ENCODE measurements at regions not wholly inside any gene's neighbourhood (a gene's known extent, or its start where the extent isn't known, plus 50 kb on each side); places are given as distances from the start of the nearest gene placed in this dataset.
"Not testable (repeated sequence)": the region's sequence is repeated elsewhere in the genome, so short reads cannot be mapped to it uniquely, and the experiment has no call there.

- not testable (repeated sequence) for DNase-seq; H3K36me3 Mint-ChIP-seq; H3K27me3 Mint-ChIP-seq; H3K4me3 Mint-ChIP-seq; H3K27ac Mint-ChIP-seq; ATAC-seq (replicated peaks); H3K4me1 Mint-ChIP-seq; H3K9me3 Mint-ChIP-seq
These were observed 638.3 kb downstream of the UTRN start for GRCh38 chr6:144923491-144923787.

DNA sequence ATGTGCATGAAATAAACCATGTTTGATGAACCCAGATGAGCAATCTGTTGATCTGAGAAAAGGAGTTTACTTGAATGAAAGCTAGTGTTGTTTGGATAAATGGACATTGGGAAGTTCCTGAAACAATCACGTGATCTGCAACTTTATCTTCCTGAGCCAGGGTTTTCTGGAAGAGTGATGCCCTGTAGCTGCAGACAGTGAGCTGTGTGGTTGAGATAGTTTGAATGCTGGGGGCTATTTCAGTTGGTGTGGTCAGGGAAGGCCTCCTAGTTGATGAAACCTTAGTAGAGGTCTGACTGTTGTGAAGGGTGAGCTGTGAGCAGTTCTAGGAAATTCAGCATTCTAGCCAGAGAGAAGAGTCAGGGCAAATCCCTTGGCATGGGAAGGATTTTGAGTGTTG, 643.7 kb downstream of the UTRN start:
- DNase-seq (no peak), ATAC-seq (replicated peaks) (no peak)
- peaks cover 2 to 4% of the 10 kb centered on the region in 2 donors for H3K4me1 Mint-ChIP-seq
- H3K4me3 Mint-ChIP-seq: no peak overlapping the region
- H3K36me3 Mint-ChIP-seq: no peaks in the 10 kb centered on the region
- no peaks in the 10 kb centered on the region for H3K27me3 Mint-ChIP-seq
- H3K9me3 Mint-ChIP-seq: peaks cover 0 to under 1% of the 10 kb centered on the region in 2 donors
- no peak overlapping the region for H3K27ac Mint-ChIP-seq

DNA sequence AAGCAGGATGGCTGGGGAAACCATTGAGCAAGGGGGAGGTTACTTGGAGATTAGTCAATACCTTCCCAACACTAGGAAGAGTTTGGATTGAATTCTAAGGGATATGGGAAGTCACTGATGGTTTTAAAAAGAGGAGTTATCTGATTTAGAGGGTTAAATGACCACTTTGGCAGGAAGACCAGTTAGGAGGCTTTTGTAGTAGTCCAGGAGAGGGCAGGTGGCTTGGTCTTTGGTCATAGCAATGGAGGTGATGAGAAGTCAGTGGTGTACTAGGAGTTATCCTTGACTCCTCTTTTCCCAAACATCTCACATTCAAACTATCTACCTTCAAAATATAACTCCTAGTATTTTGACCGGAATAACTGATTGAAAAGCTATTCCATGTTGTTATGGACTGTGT, 644.1 kb downstream of the UTRN start:
- ATAC-seq (replicated peaks): no peak
- no peaks in the 10 kb centered on the region for H3K27me3 Mint-ChIP-seq

DNA sequence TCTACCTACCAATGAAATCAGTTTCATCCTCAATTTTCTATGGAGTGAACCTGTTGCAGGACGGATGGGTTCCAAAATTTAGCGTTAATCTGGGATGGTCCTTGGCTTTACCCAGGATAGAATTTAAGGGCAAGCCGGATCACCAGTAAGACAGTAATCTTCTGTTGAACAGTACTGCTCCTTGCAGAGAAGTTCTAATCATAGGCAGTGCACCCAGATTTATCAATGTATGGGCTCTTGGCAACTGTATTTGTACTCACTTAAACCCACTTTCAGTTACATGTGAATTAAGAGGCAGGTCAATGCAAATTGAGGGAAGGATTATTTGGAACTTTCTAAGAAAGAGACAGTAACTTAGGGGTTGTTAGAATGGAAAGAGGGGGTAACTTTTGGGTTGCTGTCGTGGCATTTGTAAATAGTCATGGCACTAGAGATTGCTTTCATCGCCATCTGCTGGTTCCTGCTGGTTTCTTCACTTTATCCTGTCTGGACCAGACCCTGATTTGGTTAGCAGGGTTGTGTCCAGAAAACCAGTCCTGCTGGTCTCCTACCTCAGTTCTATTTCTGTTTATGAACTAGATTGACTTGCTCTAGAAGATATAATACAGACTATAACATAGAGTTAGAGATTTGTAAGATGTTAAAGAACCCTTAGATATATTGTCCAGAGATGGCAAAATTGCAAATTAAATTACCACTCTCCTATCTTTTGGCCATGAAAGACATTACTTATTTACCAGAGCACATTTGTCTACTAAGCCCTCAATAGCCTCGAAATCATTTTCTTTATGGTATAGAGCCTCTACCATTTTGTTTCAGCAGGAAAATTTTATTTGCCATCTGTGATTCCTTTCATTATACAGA, 646.3 kb downstream of the UTRN start:
- Mint-ChIP-seq H3K27me3 (no peaks in the 10 kb centered on the region), H3K36me3 (peaks cover 0 to 3% of the 10 kb centered on the region in 2 donors), H3K9me3 (peaks cover 4% of the 10 kb centered on the region in 2 donors), H3K4me3 (no peak overlapping the region), H3K4me1 (peaks cover 2 to 4% of the 10 kb centered on the region in 2 donors), H3K27ac (no peak overlapping the region)
- DNase-seq (peak; percentile 5), ATAC-seq (replicated peaks) (peak; percentile 64 to 76)

More for the DNA sequence above, 644.1 kb downstream of the UTRN start:
- Mint-ChIP-seq H3K27ac (no peak overlapping the region), H3K9me3 (peaks cover under 1 to 2% of the 10 kb centered on the region in 2 donors), H3K4me3 (no peak overlapping the region), H3K4me1 (peaks cover 2 to 4% of the 10 kb centered on the region in 2 donors), H3K36me3 (peaks cover 0 to under 1% of the 10 kb centered on the region in 2 donors)
- no peak for DNase-seq

DNA sequence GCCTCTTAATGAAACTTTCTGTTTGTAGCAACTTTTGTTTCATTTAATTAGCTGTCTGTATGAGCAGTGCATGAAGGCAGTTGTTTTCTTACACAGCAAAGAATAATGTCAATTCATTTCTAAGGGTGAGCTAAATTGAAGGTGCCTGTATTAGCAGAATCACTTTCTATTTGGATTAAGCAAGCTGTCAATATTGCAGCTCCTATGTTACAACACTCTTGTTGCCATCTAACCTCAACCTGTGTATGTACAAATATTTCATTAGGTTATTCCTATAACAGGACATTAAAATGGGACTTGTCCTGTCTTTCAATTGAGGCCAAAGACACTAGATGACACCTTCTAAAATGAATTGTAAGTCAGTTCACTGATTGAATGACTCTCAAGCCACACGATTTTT, 647.5 kb downstream of the UTRN start:
- Mint-ChIP-seq H3K27me3 (no peaks in the 10 kb centered on the region), H3K9me3 (peaks cover 4% of the 10 kb centered on the region in 2 donors), H3K27ac (no peak overlapping the region), H3K4me3 (no peak overlapping the region), H3K36me3 (peaks cover 0 to 3% of the 10 kb centered on the region in 2 donors), H3K4me1 (peaks cover 2 to 4% of the 10 kb centered on the region in 2 donors)
- no peak for ATAC-seq (replicated peaks)
- no peak for DNase-seq

GRCh38 chr6:144935181-144935580, 650.0 kb downstream of the UTRN start:
- peaks cover 2 to 4% of the 10 kb centered on the region in 2 donors for H3K4me1 Mint-ChIP-seq
- H3K4me3 Mint-ChIP-seq: no peak overlapping the region
- DNase-seq: no peak
- peaks cover 4% of the 10 kb centered on the region in 2 donors for H3K9me3 Mint-ChIP-seq
- H3K27ac Mint-ChIP-seq: no peak overlapping the region
- peaks cover 0 to 3% of the 10 kb centered on the region in 2 donors for H3K36me3 Mint-ChIP-seq
- no peaks in the 10 kb centered on the region for H3K27me3 Mint-ChIP-seq
- no peak for ATAC-seq (replicated peaks)

GRCh38 chr6:144935661-144936060, 650.5 kb downstream of the UTRN start:
- DNase-seq (no peak), ATAC-seq (replicated peaks) (no peak)
- Mint-ChIP-seq H3K27ac (no peak overlapping the region), H3K27me3 (no peaks in the 10 kb centered on the region), H3K9me3 (peaks cover 4% of the 10 kb centered on the region in 2 donors), H3K4me1 (peaks cover 2 to 4% of the 10 kb centered on the region in 2 donors), H3K4me3 (no peak overlapping the region), H3K36me3 (peaks cover 0 to 3% of the 10 kb centered on the region in 2 donors)

DNA sequence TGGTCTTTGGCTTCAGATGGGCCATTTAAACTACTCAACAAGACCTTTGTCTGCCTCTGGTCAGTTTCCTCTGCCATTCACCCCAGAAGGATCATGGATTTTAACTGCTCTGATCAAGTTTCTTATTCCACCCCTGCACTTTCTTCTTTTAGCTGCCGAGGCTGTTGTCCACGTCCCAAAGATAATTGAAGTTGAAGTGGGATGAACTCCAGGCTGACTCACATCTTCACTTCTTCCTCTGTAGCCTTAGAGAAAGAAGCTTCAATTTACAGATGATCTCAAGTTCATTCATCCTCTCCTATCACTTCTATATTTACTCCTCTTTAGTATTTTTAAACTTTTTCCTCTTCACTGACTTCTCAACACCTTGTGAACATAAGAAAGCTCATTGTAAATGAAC, 651.6 kb downstream of the UTRN start:
- Mint-ChIP-seq H3K4me1 (no peaks in the 10 kb centered on the region), H3K27ac (no peak overlapping the region), H3K4me3 (no peak overlapping the region), H3K27me3 (no peaks in the 10 kb centered on the region), H3K9me3 (peaks cover 4% of the 10 kb centered on the region in 2 donors), H3K36me3 (peaks cover 0 to 3% of the 10 kb centered on the region in 2 donors)
- DNase-seq (no peak), ATAC-seq (replicated peaks) (no peak)

DNA sequence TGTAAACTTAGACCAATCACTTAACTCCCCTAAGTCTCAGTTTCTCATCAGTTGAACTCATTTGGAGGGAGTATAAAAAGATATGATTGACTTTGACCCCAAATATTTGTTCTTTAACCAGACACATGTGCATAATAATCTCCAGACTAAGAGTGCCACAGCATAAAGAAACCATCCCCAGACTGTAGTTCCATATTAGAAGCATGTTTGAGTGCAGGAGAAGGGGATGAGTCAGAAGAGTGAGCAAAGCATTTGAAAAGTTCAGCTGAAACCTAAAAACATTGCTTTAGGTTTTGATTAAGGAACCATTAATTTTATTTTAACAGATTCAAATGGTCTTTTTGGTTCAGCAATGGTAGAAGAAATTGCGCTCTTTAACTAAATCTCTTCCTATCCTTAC, 654.8 kb downstream of the UTRN start:
- ATAC-seq (replicated peaks): no peak
- DNase-seq: no peak
- no peaks in the 10 kb centered on the region for H3K27me3 Mint-ChIP-seq
- H3K9me3 Mint-ChIP-seq: peaks cover 0 to 2% of the 10 kb centered on the region in 2 donors
- H3K36me3 Mint-ChIP-seq: no peaks in the 10 kb centered on the region
- H3K27ac Mint-ChIP-seq: no peak overlapping the region
- no peaks in the 10 kb centered on the region for H3K4me1 Mint-ChIP-seq
- no peak overlapping the region for H3K4me3 Mint-ChIP-seq

- no peaks in the 10 kb centered on the region for H3K36me3 Mint-ChIP-seq
- DNase-seq: no peak
- peaks cover 0 to 2% of the 10 kb centered on the region in 2 donors for H3K9me3 Mint-ChIP-seq
- H3K27me3 Mint-ChIP-seq: no peaks in the 10 kb centered on the region
- no peak for ATAC-seq (replicated peaks)
- H3K4me3 Mint-ChIP-seq: no peak overlapping the region
- H3K4me1 Mint-ChIP-seq: no peaks in the 10 kb centered on the region
- H3K27ac Mint-ChIP-seq: no peak overlapping the region
These were observed 659.0 kb downstream of the UTRN start for GRCh38 chr6:144944106-144944505.

DNA sequence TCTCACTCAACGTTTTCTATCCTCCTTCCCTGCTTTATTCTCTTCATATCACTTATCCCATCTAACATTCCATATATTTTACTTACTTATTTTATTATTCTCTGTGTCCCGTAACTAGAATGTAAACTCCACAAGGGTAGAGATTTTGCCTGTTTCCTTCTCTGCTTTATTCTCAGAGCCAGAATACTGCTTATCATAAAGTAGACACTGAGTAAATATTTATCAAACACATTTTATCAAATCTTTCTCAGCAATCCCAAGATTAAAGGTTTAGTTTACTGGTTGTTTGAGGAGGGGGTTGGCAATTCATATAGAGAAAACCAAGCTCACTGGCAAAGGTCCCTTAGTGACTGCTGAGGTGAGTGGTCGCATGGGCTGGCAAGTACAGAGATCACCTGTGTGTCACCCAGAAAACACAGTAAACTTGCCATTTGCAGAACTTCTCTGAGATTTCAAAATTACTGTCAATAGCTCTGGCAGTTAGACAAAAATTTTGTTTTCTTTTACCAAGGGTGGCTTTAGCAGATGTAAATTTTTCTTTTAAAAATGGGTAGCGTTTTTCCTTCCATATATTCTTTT, 662.4 kb downstream of the UTRN start:
- Mint-ChIP-seq H3K36me3 (no peaks in the 10 kb centered on the region), H3K4me3 (no peak overlapping the region), H3K4me1 (no peaks in the 10 kb centered on the region), H3K27ac (no peak overlapping the region), H3K9me3 (peaks cover 0 to 3% of the 10 kb centered on the region in 2 donors), H3K27me3 (peaks cover 4 to 11% of the 10 kb centered on the region in 2 donors)
- ATAC-seq (replicated peaks) (no peak), DNase-seq (no peak)

- ATAC-seq (replicated peaks) (no peak), DNase-seq (no peak)
- Mint-ChIP-seq H3K4me3 (no peak overlapping the region), H3K4me1 (no peaks in the 10 kb centered on the region), H3K36me3 (no peaks in the 10 kb centered on the region), H3K27me3 (peaks cover 15 to 16% of the 10 kb centered on the region in 2 donors), H3K27ac (no peak overlapping the region), H3K9me3 (peaks cover 0 to 1% of the 10 kb centered on the region in 2 donors)
These were observed 666.7 kb downstream of the UTRN start for GRCh38 chr6:144951730-144952437.

DNA sequence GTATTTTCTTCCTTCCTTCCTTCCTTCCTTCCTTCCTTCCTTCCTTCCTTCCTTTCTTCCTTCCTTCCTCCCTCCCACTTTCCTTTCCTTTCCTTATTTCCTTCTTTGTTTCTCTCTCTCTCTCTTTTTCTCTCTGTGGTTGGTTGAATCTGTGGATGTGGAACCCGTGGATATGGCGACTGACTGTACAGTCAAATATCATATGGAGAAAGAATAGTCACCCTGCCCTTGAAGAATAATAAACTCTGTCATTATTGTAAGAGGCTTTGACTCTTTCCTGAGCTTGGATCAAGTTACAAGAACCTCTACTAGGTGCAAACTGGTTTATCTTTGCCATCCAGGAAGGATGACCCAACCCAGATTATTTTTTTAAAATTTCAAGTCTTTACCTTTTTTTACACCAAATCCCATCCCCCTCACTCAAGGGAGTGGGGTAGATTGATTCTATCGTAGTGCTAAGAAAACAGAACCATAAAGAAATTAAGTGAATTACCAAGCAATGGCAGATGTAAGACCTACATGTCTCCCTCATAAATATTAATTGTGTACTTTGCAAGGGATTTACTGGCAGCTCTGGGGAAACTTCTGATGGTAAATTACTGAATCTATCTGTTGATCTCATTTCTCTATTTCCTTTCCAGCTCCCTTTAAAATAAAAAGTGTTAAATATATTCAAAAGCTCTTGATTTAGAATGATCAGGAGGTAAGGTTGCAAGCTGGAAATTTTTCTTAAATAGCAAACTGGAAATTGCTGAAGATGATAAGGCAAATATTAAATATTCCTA, 667.5 kb downstream of the UTRN start:
- H3K27me3 Mint-ChIP-seq: peaks cover 15 to 16% of the 10 kb centered on the region in 2 donors
- H3K36me3 Mint-ChIP-seq: no peaks in the 10 kb centered on the region
- no peak for DNase-seq
- no peak overlapping the region for H3K4me3 Mint-ChIP-seq
- H3K4me1 Mint-ChIP-seq: no peaks in the 10 kb centered on the region
- no peak for ATAC-seq (replicated peaks)
- H3K9me3 Mint-ChIP-seq: peaks cover 0 to 1% of the 10 kb centered on the region in 2 donors
- no peak overlapping the region for H3K27ac Mint-ChIP-seq
